GM21367 (cell line): ENCODE measurements at regions not wholly inside any gene's neighbourhood (a gene's known extent, or its start where the extent isn't known, plus 50 kb on each side); places are given as distances from the start of the nearest gene placed in this dataset.

ENCODE experiments used
- ATAC-seq: cut with Tn5 transposase; IDR thresholded peaks from one replicate; pipeline ENCODE4 v1.9.1; 2021; ENCODE audit not compliant: unreplicated experiment

DNA sequence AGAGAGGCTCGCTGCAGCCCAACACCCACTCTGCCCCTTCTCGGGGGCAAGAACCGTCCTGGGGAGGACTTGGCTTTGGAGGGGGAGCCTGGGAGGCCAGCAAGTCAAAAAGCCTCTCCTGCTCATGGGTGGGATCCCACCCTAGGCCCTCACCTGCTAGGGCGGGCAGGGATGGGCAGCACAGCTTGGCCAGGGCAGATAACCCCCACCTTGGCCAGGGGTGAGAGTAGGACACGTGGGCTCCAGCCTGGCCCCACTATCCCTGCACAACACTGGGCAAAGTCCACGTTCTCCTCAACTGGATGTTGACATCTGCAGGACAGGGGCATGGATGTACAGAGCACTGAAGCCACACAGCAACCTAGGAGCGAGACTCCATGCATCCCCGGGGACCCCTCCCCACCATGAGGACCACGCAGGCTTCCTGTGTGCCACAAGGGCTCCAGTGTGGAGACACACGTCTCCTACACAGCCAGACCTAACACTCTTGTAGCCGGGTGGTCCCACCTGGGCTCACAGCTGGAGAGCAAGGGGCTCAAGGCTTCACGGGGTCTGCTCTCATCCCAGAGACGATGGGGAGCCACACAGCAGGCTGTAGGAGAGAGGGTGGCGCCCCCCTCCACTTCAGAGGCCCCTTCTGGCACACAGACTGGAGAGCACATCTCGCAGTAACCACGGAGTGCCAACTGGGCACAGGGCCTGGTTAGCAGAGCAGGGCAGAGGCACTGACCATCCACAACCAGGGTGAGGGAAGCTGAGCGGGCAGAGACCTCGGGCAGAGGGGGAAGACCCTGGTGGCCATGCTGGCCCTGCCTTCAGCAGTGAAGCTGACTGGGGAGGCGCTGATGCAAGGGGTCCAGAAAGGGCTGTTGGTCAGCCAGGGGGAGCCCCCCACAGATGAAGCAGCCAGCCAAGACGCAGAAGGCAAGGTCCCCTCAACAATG lies 171.1 kb downstream of the CRYBB2 start:
- ATAC-seq: no peak

DNA sequence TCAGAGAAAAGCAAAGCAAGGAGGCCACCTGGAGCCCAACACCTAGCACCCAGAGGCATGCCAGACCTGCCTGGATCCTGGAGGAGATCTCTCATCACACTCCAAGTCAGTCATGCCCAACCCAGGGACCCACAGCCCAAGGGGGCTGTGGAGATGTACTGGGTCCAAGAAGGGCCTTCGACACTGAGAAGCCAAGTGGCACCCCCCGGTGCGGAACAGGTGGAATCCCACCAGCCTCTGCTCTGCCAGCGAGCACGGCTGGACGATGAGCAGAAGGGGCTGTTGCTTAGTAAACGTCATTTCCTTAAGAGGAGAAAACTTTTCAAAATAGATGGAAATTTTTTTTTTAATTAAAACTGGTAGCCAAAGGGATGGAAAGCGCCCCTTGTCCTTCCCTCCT lies 171.9 kb upstream of the GRK3 start:
- ATAC-seq: no peak

DNA sequence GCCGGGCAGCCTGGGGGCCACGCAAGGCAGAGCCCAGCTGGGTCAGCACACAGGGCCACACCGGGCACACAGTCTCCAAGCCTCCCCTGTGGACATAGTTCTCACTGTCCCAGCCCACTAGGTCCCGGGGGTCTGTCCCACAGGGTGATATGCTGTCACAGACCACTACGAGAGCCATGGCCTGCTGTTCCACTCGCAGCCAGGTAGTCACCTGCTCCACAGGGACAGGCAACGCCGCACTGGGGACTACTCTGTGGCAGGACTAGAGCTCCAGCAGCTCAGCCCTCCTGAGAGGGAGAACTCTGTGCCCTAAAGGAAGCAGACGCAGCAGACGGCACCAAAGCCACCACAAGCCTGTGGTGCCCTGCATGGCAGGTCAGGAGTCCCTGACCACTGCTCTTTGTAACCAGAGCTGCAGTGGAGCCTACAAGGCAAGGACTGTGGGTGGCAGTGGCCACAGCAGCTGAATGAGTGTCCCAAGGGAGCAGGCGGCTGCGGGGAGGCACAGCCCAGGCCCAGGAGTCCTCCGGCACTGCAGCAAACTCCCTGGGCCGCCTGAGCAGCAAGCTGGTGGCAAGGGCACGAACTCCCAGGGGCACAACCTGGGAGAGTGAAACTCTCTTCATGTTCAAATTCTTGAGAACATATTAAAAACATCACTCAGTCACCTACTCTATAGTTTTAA lies 171.2 kb upstream of the GRK3 start:
- ATAC-seq: no peak

DNA sequence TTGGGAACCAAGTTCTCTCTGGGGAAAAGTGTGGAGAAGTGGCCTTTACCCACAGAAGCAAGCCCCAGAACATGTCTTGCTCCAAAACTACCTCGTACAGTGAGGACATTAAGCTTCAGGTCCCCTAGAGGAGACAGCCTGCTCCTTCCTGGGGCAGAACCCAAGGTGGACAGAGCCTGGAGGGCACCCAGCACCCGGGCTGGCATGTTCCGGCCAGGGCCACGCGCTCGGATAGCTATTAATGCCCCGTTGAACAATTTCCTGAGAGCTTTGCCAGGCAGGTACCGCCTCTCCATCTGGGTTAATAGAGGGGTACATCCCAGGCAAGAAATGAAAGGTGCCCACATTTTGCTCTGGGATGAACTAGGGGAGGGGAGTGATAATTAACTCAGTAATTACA lies 169.0 kb upstream of the GRK3 start:
- ATAC-seq: no peak

DNA sequence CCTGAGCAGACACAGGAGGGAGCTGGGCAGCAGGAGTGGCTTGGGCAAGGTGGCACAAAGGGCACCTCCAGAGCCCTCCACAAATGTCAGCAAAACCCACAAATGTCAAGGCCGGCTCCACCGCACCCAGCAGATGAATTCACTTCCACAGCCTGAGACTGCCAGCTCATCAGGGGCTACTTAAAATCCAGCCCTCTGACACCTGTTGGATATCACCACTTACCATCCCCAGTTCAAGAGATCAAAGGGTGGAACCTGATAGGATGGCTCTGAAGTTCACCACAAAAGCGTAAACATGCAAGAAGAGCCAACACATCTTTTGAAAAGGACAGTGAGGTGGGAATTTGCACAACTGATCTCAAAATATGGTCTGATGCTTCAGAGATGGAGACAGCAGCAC lies 168.6 kb upstream of the GRK3 start:
- no peak for ATAC-seq

DNA sequence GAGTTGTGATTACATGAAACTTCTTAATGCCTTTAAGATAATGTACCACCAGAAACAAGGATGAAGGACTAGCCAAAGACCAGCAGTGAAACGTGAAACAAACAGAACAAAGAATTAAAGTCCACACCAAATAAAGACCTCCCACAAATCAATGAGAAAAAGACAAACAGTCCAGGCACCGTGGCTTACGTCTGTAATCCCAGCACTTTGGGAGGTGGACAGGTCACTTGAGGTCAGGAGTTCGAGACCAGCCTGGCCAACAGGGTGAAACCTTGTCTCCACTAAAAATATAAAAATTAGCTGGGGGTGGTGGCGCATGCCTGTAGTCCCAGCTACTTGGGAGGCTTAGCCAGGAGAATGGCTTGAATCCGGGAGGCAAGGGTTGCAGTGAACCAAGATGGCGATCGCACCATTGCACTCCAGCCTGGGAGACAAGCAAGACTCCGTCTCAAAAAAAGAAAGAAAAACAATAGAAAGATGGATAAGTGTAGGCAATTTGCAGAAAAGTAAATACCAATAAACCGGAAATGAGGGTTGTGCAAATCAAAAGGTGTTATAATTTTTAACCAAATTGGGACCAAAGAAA lies 167.8 kb upstream of the GRK3 start:
- ATAC-seq: no peak

DNA sequence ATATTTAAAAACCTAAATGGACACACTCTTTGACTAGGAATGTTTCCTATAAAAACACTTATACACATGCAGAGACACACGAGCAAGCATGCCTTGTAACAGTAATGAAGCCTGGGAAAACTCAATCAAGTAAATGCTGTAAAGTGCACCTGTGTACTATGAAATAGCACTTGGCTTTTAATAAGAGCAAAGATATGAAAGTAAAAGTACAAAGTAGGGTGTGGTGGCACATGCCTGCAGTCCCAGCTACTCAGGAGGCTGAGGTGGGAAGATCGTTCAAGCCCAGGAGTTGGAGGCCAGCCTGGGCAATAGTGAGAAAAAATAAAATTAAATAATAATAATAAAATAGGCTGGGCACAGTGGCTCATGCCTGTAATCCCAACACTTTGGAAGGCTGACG lies 166.9 kb upstream of the GRK3 start:
- ATAC-seq: no peak

DNA sequence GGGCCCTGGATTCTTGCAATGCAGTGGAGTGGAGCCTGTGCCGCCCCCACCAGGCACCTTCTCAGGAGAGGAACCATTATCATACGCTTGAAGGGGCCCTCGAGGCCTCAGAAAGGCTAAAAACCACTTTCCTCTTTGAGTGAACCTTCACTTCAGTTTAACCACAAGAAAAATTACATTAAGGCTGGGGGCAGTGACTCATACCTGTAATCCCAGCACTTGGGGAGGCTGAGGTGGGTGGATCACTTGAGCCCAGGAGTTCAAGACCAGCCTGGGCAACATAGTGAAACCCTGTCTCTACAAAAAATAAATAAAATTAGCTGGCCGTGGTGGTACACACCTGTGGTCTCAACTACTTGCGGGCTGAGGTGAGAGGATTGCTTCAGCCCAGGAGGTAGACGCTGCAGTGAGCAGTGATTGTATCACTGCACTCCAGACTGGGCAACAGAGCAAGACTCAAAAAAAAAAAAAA lies 165.8 kb upstream of the GRK3 start:
- peak; percentile 50 for ATAC-seq

DNA sequence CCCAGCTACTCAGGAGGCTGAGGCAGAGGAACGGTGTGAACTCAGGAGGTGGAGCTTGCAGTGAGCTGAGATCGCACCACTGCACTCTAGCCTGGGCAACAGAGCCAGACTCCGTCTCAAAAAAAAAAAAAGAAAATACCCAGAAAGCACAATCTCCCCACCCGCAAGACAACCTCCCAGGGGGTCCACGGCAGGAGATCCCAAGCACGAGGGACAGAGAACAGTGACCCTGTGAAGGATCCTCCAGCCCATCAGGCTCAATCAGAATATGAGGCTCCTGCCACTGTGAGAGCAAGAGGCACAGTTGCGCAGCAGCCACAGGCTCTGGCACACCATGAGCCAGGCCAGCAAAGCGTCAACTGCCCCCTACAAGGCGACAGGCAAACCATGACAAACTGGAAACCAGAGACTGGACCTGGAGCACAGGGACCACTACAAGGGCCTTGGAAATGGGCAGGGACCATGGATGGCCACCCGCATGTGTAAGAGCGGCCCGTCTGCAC lies 164.8 kb upstream of the GRK3 start:
- no peak for ATAC-seq

DNA sequence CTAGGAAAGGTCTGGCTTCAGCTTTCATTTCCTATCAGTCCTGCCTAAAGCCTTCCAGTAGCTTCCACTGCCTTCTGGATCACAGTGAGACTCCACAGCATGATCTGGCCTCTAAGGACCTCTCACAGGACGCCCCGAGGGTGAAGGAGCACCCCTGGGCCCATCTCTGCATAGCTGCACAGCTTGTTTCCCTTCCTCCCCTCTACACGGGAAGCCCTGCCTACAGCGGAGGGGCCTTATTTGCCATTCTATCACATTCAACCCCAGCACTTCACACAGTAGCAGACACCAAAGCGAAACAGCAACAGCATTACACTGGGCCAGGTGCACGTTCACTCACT lies 162.3 kb upstream of the GRK3 start:
- ATAC-seq: no peak

DNA sequence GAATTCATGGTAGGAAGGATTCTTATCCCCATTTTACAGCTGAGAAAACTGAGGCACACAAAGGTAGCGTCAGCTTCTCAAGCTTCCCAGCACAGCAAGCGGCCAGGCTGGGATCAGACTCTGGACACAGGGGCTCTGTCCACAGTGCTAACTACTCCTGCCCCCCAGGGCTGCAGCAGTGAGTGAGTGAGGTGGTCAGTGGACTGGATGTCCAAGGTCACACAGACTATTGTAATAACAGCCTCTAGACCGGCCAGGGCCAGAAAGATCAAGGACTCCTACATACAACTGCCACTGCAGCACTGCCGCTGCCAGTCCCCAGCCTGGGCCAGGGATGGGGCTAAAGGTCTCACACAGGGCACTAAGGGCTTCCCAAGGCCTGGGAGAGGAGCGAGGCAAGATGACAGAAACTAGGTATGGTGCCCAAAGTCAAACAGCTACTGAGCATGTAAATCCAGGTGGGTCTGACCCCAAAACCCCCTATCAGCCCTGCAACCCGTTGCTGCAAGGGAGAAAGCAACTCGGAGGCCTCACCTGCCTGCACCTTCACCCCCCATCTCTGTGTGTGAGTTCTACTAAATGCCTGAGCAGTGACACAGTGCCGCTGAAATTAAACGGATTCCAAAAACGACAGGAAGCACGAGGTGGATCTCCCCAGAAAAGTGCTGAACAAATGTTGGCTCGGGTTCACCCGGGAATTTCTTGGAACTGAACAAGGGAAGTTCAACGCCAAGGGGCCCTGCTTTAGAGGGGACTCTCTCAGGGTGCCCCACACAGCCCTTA lies 161.8 kb upstream of the GRK3 start:
- ATAC-seq: no peak

DNA sequence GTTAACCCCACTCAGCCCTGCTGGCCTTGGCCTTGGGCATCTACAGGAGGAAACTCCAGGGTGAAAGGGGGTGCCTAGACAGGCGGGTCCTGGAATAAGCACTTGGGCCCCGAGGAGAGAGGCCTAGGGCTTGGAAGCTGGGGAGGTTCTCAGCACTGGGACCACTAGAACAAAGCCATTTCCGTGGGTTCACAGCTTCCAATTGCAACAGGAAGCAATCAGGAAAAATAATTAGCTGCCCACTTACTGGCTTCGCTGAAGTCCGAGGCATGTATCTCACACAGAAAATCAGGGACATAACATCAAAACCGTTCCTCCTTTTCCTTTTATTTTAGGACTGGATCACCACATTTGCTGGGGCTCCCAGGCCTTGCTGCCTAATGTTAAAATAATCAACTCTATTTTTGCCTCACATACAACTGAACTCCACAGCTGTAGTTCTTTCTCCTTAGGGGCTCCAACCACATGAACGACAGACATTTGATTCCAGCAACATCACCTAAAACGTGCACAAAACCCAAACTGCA lies 161.1 kb upstream of the GRK3 start:
- ATAC-seq: no peak

DNA sequence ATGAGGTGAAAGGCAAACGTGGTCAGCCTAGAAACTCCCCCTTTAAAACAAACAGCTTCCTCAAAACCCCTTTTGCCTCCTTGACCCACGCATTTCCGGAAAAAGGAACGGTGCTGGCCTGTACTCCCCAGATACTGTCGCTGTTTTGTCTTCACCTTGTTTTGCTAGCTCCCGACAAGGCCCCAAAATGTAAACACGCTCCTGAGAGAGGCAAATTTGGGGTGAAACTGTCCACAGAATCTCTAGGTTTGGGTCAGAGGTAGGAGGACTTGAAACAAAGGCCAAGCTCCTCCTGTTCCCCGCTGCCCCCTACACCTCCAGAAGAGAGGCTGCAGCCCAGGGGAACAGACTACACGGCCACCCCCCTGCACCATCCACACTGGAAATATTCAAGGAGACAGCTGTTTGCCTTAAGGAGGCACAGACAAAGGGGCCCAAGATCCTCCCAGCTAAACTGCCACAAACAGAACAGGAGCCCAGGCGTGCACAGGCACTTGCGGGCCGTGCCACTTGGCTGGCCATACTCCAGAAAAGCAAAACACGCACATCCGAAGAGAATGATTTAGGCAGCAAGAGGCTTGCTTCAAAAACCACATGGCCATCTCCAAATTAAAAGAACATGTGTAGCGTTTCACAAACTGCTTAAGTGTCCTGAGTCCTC lies 160.5 kb upstream of the GRK3 start:
- ATAC-seq: no peak

DNA sequence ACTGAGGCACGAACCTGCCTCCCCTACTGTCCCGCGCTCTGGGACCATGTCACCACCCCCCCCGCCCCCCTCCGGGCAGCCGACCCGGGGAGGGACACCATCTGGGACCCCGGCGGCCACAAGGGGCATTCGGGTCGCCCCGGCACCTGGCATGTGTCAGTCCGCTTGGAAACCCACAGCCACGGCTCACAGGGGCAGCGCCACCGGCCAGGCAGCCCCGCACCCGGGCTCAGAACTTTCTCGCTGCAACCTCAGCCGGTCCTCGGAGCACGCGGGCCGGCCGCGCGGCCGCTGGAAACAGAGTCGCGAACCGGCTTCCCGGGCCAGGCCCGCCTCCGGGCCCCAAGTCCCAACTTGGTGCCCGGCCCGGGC lies 159.9 kb upstream of the GRK3 start:
- no peak for ATAC-seq

DNA sequence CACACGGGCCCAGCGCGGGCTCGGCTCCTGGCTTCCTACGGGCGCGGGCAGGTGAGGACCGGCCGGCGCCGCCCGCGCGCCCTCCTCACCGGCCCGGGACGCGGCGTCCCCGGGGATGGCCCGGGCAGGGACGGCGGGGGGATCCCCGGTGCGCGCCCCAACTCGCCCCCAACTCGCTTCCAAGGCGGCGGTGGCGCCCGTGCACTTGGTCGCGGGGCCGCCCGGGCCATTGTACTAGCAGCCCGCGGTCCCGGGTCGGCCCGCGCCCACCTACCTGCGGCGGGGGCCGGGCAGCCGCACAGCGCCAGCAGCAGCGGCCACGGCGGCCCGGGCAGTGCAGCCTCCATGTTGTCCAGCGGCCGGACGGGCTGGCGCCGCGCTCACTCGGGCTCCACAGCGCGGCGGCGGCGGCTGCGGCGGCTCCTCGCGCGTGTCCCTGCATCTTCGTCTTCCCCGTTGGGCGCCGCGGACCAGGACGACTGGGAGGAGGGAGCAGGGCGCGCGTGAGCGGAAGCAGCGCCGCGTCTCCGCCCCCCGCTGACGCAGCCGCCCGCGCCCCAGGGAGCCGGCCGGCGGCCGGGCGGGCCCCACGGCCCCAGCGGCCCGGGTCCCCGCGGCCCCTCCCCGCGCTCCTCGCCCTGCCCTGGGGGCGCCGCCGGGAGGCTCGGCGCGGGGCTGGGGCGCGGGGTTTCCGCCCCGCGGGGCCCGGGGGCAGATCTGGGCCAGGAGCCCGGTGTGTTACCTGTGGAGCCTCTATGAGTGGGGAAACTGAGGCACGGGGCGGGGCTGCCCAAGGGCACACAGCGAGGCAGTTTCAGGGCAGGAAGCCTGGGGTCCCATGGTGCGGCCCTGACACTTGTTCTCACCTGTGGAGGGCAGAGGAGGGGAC lies 159.3 kb upstream of the GRK3 start:
- no peak for ATAC-seq

DNA sequence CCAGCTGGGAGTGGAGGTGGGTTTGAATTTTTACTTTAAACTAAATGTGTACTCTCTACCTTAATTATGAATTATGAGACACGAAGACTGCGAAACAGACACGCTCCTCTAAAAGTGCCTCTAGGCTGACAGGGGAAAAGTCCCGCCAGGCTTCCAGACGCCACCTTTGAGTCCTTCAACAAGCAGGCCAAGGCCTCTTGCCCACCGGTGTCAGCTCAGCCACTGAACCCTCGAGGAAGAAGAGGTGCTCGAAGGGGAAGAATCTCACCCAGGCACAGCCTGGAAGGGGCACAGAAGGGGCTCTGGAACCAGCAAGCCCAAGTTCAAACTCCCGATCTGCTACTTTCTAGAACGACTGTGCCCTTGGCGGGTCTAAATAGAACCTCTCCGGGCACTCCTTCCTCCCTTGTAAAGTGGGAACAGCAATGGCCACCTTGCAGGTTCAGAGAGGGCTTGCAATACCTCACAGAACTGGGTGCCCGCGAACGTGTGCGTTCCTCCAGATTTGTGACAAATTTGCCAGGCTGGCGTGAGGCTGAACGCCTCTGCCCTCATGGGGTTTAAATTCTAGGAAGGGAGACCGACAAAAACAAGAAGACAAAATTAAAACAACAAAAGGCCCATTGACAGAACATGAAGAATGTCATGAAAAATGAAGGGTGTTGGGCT lies 158.5 kb upstream of the GRK3 start:
- no peak for ATAC-seq

DNA sequence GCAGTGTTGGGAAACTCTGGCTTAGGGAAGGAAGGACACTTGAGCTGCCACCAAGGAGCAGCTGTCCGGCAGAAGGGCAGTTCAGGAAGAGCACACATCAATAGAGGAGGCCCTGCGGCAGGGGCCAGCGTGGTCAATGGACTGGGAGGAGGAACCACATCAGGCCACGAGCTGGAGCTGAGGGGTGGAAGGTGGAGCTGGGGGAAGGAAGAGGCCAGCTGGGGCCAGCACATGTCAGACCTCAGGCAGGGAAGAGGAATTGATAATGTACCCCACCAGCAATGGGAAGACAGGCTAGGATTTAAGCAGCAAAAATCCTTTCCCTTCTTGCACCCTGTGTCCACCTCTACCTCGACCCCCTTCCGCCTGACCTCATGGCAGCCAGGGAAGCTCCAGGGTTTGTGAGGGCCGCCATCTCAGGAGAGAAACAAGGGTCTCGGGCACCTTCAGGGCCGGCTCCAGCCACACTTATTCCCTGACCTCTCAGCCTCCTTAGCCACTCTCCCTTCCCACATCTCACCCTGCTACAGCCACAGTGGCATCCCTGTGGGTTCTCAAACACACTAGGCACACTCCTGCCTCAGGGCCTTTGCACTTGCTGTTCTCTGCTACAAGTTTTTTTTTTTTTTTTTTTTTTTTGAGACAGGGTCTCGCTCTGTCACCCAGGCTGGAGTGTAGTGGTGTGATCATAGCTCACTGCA lies 157.8 kb upstream of the GRK3 start:
- no peak for ATAC-seq

DNA sequence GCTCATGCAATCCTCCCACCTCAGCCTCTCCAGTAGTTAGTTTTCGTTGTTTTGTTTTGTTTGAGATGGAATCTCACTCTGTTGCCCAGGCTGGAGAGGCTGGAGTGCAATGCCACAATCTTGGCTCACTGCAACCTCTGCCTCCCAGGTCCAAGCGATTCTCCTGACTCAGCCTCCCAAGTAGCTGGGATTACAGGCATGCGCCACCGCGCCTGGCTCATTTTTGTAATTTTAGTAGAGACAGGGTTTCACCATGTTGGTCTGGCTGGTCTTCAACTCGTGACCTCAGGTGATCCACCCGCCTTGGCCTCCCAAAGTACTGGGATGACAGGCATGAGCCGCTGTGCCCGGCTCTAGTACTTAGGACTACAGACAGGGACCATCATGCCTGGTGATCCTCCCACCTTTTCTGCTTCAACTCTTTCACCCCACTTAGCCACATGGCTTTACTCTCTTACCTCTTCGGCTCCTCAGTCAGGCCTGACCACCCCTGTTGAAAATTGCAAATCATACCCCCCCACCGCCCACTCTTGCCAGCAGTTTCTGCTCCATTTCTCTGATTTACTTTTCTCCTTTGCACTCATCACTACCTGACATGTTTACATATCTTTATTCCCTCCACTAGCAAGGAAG lies 157.1 kb upstream of the GRK3 start:
- no peak for ATAC-seq
